Nephron (organoid): ENCODE measurements at regions not wholly inside any gene's neighbourhood (a gene's known extent, or its start where the extent isn't known, plus 50 kb on each side); places are given as distances from the start of the nearest gene placed in this dataset.
"Not testable (repeated sequence)": the region's sequence is repeated elsewhere in the genome, so short reads cannot be mapped to it uniquely, and the experiment has no call there.

Source experiments
- H3K27ac Mint-ChIP-seq, 3 experiments: 2 replicates each; pipeline ENCODE4 v1.8.0; 2020; ENCODE audit warnings: mixed read lengths in 3 of 3, mild to moderate bottlenecking in 2 of 3, moderate library complexity in 1 of 3
- H3K27me3 Mint-ChIP-seq: 2 replicates; pipeline ENCODE4 v1.8.0; 2021; ENCODE audit warnings: low read depth, mild to moderate bottlenecking, moderate library complexity, mixed read lengths
- H3K36me3 Mint-ChIP-seq: 2 replicates; pipeline ENCODE4 v1.8.0; 2020; ENCODE audit warnings: low read depth, mixed read lengths
- H3K4me1 Mint-ChIP-seq: 2 replicates; pipeline ENCODE4 v1.8.0; 2020; ENCODE audit warnings: mixed read lengths
- H3K4me3 Mint-ChIP-seq, 3 experiments: 2 replicates each; pipeline ENCODE4 v1.8.0; 2020; ENCODE audit warnings: mild to moderate bottlenecking in 3 of 3, mixed read lengths in 3 of 3, moderate library complexity in 2 of 3
- H3K9me3 Mint-ChIP-seq: 2 replicates; pipeline ENCODE4 v1.8.0; 2020; ENCODE audit warnings: mixed read lengths
- TF ChIP-seq, protein P1 (sequence below), 3 experiments: fragments of 200-600 bp; sonication (generic); IDR thresholded peaks; one replicate each; pipeline ENCODE4 v1.5.0; 2021; ENCODE audit warnings: antibody characterized with exemption in 3 of 3; ENCODE audit not compliant: unreplicated experiment in 3 of 3

DNA sequence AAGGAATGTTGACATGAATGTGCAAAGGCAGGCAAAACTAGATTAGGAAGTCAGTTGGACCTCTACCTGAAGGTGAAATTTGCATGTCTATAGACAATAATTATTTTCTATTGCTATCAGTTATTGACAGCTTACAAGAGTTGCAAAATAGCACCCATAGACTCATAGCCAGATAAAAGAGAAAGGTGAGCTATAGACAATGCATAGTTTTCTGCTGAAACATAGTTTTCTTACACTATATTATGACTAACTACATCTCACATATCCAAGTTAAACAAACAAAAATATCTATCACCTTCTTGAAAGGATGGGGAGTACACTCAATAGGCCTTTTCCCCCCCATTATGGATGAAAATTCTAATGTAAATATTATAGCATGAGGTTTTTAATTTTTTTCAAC lies 305.0 kb downstream of the PTH2R start:
- TF ChIP-seq, protein P1, sequence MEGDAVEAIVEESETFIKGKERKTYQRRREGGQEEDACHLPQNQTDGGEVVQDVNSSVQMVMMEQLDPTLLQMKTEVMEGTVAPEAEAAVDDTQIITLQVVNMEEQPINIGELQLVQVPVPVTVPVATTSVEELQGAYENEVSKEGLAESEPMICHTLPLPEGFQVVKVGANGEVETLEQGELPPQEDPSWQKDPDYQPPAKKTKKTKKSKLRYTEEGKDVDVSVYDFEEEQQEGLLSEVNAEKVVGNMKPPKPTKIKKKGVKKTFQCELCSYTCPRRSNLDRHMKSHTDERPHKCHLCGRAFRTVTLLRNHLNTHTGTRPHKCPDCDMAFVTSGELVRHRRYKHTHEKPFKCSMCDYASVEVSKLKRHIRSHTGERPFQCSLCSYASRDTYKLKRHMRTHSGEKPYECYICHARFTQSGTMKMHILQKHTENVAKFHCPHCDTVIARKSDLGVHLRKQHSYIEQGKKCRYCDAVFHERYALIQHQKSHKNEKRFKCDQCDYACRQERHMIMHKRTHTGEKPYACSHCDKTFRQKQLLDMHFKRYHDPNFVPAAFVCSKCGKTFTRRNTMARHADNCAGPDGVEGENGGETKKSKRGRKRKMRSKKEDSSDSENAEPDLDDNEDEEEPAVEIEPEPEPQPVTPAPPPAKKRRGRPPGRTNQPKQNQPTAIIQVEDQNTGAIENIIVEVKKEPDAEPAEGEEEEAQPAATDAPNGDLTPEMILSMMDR (IDR thresholded peaks at IDR 0.05; ENCODE audit: unreplicated experiment in 3 of 3) = no peak
- no peaks in the 10 kb centered on the region for H3K36me3 Mint-ChIP-seq

DNA sequence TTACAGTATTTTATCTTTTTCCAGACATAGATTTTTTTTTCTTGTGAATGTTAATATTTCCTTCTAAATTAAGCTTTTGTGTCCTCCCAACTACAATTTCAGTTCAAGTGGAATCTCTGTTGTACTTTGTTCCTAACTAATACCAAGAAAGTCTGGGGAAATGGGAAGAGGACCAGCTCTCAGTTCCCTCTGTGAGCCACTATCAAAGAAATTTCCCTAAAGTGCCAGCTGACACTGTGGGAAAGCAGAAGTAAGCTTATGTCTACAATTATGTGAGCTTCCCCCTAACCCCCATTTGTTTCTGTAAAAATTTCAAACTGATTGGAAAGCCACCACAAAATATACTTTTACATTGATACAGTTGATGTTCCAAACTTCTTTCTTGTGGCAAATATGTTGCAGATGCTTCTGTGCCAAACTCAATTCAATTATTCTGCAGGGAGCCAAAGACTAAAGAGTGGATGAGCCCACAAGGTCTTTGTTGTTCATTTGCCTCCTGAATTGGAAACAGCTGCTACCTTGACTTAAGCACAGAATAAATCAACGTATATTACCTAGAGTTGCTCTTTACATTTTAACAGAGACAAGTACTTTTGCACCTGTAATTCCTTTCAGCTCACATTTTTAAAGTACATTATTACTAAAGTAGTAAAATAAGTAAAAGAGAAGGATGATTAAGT lies 306.6 kb downstream of the PTH2R start:
- peaks cover 3% of the 10 kb centered on the region for H3K4me1 Mint-ChIP-seq
- TF ChIP-seq, protein P1 (IDR thresholded peaks at IDR 0.05; ENCODE audit: unreplicated experiment in 3 of 3) = no peak
- H3K27me3 Mint-ChIP-seq = no peaks in the 10 kb centered on the region
- H3K27ac Mint-ChIP-seq = peak overlapping the region in 2 of 3 experiments; percentile 40 to 69
- no peak overlapping the region for H3K4me3 Mint-ChIP-seq
- no peaks in the 10 kb centered on the region for H3K9me3 Mint-ChIP-seq
- H3K36me3 Mint-ChIP-seq = no peaks in the 10 kb centered on the region

More for the DNA sequence above, 305.0 kb downstream of the PTH2R start:
- H3K27me3 Mint-ChIP-seq = no peaks in the 10 kb centered on the region
- no peak overlapping the region for H3K4me3 Mint-ChIP-seq
- peaks cover 3% of the 10 kb centered on the region for H3K4me1 Mint-ChIP-seq
- H3K27ac Mint-ChIP-seq = peak overlapping the region in 1 of 3 experiments; percentile 18
- H3K9me3 Mint-ChIP-seq = no peaks in the 10 kb centered on the region

DNA sequence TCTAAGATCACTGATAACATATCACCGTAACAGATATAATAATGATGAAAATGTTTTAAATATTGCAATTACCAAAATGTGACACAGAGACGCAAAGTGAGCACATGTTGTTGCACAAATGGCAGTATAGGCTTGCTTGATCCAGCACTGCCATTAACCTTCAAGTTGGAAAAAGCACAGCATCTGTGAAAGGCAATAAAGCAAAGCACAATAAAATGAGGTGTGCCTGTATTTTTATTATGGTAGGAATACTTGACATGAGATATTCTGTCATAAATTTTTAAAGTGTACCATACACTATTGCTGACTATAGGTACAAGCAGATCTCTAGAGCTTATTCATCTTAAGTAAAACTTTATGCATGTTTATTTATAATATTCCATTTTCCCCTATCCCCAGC lies 312.2 kb downstream of the PTH2R start:
- Mint-ChIP-seq H3K9me3 (no peaks in the 10 kb centered on the region), H3K4me1 (no peaks in the 10 kb centered on the region), H3K36me3 (no peaks in the 10 kb centered on the region), H3K4me3 (no peak overlapping the region), H3K27me3 (no peaks in the 10 kb centered on the region), H3K27ac (no peak overlapping the region)
- TF ChIP-seq, protein P1 (IDR thresholded peaks at IDR 0.05; ENCODE audit: unreplicated experiment in 3 of 3) = no peak

DNA sequence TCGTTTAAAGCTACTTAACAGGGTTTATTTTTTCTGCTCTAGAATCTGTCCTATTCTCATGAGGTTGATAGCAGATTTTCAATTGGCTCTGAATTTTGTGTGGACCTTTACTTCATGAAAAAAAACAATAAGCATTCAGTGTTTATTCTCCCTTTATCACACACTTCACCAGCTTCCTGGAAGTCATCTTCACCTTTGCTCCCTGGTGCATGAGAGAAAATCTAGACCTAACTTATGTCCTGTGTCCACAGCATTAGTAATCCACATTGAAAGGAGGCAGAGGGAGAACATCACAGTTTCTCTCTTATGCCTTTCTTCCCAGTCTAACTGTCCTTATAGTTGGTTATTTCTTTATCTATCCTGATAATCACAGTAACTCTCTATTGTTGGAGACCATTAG lies 316.1 kb downstream of the PTH2R start:
- peaks cover 2% of the 10 kb centered on the region for H3K9me3 Mint-ChIP-seq
- no peaks in the 10 kb centered on the region for H3K27me3 Mint-ChIP-seq
- no peaks in the 10 kb centered on the region for H3K36me3 Mint-ChIP-seq
- H3K27ac Mint-ChIP-seq = no peak overlapping the region
- TF ChIP-seq, protein P1 (IDR thresholded peaks at IDR 0.05; ENCODE audit: unreplicated experiment in 3 of 3) = no peak
- H3K4me3 Mint-ChIP-seq = no peak overlapping the region
- no peaks in the 10 kb centered on the region for H3K4me1 Mint-ChIP-seq

DNA sequence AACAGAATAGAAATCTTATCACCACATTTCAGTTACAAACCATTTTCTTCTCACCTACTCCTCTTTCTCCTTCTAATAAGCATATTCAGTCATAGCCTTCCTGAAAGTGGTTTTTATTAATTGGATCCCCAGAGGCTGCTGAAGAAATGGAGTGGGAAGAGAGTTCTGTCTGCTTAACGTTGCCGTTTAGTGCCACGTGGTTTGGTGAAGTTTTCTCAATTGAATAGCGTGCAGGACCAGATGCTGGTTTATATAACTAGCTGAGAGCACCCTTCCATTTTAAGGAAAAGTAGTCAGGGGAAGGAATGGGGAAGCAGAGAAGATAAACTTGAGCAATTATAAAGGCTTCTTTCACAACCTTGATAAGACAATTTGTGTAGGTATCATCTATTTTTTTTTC lies 318.7 kb downstream of the PTH2R start:
- no peaks in the 10 kb centered on the region for H3K36me3 Mint-ChIP-seq
- no peak overlapping the region for H3K27ac Mint-ChIP-seq
- H3K9me3 Mint-ChIP-seq = peaks cover 2% of the 10 kb centered on the region
- H3K4me1 Mint-ChIP-seq = no peaks in the 10 kb centered on the region
- H3K4me3 Mint-ChIP-seq = no peak overlapping the region
- TF ChIP-seq, protein P1 (IDR thresholded peaks at IDR 0.05; ENCODE audit: unreplicated experiment in 3 of 3) = no peak
- no peaks in the 10 kb centered on the region for H3K27me3 Mint-ChIP-seq

DNA sequence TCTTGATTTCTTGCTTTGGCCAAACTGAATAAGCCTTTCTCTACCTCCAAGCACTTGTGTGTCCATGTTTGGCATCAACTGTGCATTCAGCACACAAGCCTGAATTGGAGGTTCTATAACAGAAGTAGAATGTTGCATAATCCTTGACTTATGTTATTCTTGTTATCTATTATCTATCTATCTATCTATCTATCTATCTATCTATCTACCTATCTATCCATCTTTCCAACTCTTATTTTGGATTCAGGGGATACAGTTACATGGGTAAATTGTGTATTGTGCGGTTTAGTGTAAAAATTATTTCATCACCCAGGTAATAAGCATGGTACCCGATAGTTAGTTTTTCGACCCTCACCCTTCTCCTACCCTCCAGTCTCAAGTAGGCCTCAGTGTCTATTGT lies 319.6 kb downstream of the PTH2R start:
- H3K9me3 Mint-ChIP-seq = peaks cover 2% of the 10 kb centered on the region
- H3K36me3 Mint-ChIP-seq = no peaks in the 10 kb centered on the region
- TF ChIP-seq, protein P1 (IDR thresholded peaks at IDR 0.05; ENCODE audit: unreplicated experiment in 3 of 3) = no peak
- no peak overlapping the region for H3K27ac Mint-ChIP-seq
- H3K4me3 Mint-ChIP-seq = no peak overlapping the region
- no peaks in the 10 kb centered on the region for H3K27me3 Mint-ChIP-seq
- no peaks in the 10 kb centered on the region for H3K4me1 Mint-ChIP-seq

DNA sequence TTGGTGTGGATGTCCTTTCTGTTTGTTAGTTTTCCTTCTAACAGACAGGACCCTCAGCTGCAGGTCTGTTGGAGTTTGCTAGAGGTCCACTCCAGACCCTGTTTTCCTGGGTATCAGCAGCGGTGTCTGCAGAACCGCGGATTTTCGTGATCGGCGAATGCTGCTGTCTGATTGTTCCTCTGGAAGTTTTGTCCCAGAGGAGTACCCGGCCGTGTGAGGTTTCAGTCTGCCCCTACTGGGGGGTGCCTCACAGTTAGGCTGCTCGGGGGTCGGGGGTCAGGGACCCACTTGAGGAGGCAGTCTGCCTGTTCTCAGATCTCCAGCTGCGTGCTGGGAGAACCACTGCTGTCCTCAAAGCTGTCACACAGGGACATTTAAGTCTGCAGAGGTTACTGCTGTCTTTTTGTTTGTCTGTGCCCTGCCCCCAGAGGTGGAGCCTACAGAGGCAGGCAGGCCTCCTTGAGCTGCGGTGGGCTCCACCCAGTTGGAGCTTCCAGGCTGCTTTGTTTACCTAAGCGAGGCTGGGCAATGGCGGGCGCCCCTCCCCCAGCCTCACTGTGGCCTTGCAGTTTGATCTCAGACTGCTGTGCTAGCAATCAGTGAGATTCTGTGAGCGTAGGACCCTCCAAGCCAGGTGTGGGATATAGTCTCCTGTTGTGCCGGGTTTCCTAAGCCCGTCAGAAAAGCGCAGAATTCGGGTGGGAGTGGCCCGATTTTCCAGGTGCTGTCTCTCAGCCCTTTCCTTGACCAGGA lies 345.2 kb downstream of the PTH2R start:
- not testable (repeated sequence) for H3K27ac Mint-ChIP-seq, H3K36me3 Mint-ChIP-seq, H3K27me3 Mint-ChIP-seq, H3K4me3 Mint-ChIP-seq, H3K4me1 Mint-ChIP-seq
- H3K9me3 Mint-ChIP-seq = peaks cover 25% of the 10 kb centered on the region
